Stimulated activated naive CD4-positive, alpha-beta T cell (primary cell): ENCODE measurements at regions not wholly inside any gene's neighbourhood (a gene's known extent, or its start where the extent isn't known, plus 50 kb on each side); places are given as distances from the start of the nearest gene placed in this dataset.

Experiments used
- DNase-seq, 6 experiments: peaks; one replicate each; lab custom pipeline; 2025; lab: John Stamatoyannopoulos, UW

- no peak for DNase-seq
Measured at GRCh38 chr10:9743639-9744038, 1274.0 kb upstream of the CELF2 start.

GRCh38 chr10:9745158-9745557, 1272.5 kb upstream of the CELF2 start:
- no peak for DNase-seq

GRCh38 chr10:9757176-9757575, 1260.5 kb upstream of the CELF2 start:
- DNase-seq = no peak

GRCh38 chr10:9759596-9759995, 1258.1 kb upstream of the CELF2 start:
- no peak for DNase-seq

- DNase-seq = no peak
Measured at GRCh38 chr10:9762966-9763656, 1254.6 kb upstream of the CELF2 start.

GRCh38 chr10:9766762-9767161, 1250.9 kb upstream of the CELF2 start:
- no peak for DNase-seq

- no peak for DNase-seq
Measured at GRCh38 chr10:9781666-9782065, 1236.0 kb upstream of the CELF2 start.

- no peak for DNase-seq
Measured at GRCh38 chr10:9786101-9786500, 1231.6 kb upstream of the CELF2 start.

GRCh38 chr10:9786576-9786975, 1231.1 kb upstream of the CELF2 start:
- DNase-seq = no peak

- DNase-seq = no peak
Measured at GRCh38 chr10:9789996-9790395, 1227.7 kb upstream of the CELF2 start.

- DNase-seq = no peak
Measured at GRCh38 chr10:9792181-9792580, 1225.5 kb upstream of the CELF2 start.

- no peak for DNase-seq
Measured at GRCh38 chr10:9796564-9796963, 1221.1 kb upstream of the CELF2 start.

- DNase-seq = no peak
Measured at GRCh38 chr10:9800011-9800410, 1217.7 kb upstream of the CELF2 start.

GRCh38 chr10:9800571-9800970, 1217.1 kb upstream of the CELF2 start:
- no peak for DNase-seq

- DNase-seq = no peak
Measured at GRCh38 chr10:9807846-9808245, 1209.8 kb upstream of the CELF2 start.

GRCh38 chr10:9811601-9812000, 1206.1 kb upstream of the CELF2 start:
- DNase-seq = no peak

- DNase-seq = no peak
Measured at GRCh38 chr10:9814285-9814864, 1203.3 kb upstream of the CELF2 start.

- DNase-seq = no peak
Measured at GRCh38 chr10:9819756-9820494, 1197.7 kb upstream of the CELF2 start.

- DNase-seq = no peak
Measured at GRCh38 chr10:9823268-9823930, 1194.3 kb upstream of the CELF2 start.

- no peak for DNase-seq
Measured at GRCh38 chr10:9824631-9825071, 1193.0 kb upstream of the CELF2 start.

GRCh38 chr10:9825491-9826018, 1192.1 kb upstream of the CELF2 start:
- no peak for DNase-seq

- DNase-seq = no peak
Measured at GRCh38 chr10:9828110-9828509, 1189.6 kb upstream of the CELF2 start.
